ENCODE measurements at regions not wholly inside any gene's neighbourhood (a gene's known extent, or its start where the extent isn't known, plus 50 kb on each side); places are given as distances from the start of the nearest gene placed in this dataset.
"Not testable (repeated sequence)": the region's sequence is repeated elsewhere in the genome, so short reads cannot be mapped to it uniquely, and the experiment has no call there.

- no peaks in the 10 kb centered on the region for H3K9me3 ChIP-seq
- no peak overlapping the region for H3K27ac ChIP-seq
- no peaks in the 10 kb centered on the region for H3K36me3 ChIP-seq
- TF ChIP-seq CTCF (IDR thresholded peaks at IDR 0.05) (no peak), POLR2A (IDR thresholded peaks at IDR 0.05) (no peak)
- no peaks in the 10 kb centered on the region for H3K27me3 ChIP-seq
- no peak overlapping the region for H3K4me3 ChIP-seq
- H3K4me1 ChIP-seq: no peaks in the 10 kb centered on the region
- DNase-seq: no peak
Observed at GRCh38 chrX:128961290-128961689, 562.0 kb downstream of the SMARCA1 start.

- H3K27ac ChIP-seq, H3K4me3 ChIP-seq, DNase-seq, H3K9me3 ChIP-seq, H3K27me3 ChIP-seq, H3K36me3 ChIP-seq, H3K4me1 ChIP-seq: not testable (repeated sequence)
Observed at GRCh38 chrX:128954697-128955096, 568.6 kb downstream of the SMARCA1 start.

- Histone ChIP-seq H3K36me3 (no peaks in the 10 kb centered on the region), H3K27ac (no peak overlapping the region), H3K9me3 (no peaks in the 10 kb centered on the region), H3K4me1 (no peaks in the 10 kb centered on the region), H3K4me3 (no peak overlapping the region), H3K27me3 (no peaks in the 10 kb centered on the region)
- no peak for TF ChIP-seq CTCF (IDR thresholded peaks at IDR 0.05)
- TF ChIP-seq POLR2A (IDR thresholded peaks at IDR 0.05): no peak
- DNase-seq: no peak
Observed at GRCh38 chrX:128931071-128931470, 592.2 kb downstream of the SMARCA1 start.

- DNase-seq: no peak
- Histone ChIP-seq H3K36me3 (no peaks in the 10 kb centered on the region), H3K9me3 (no peaks in the 10 kb centered on the region), H3K4me1 (no peaks in the 10 kb centered on the region), H3K27me3 (no peaks in the 10 kb centered on the region), H3K27ac (no peak overlapping the region), H3K4me3 (no peak overlapping the region)
- no peak for TF ChIP-seq POLR2A (IDR thresholded peaks at IDR 0.05)
- no peak for TF ChIP-seq CTCF (IDR thresholded peaks at IDR 0.05)
Observed at GRCh38 chrX:128929271-128930057, 593.8 kb downstream of the SMARCA1 start.

- H3K9me3 ChIP-seq: no peaks in the 10 kb centered on the region
- no peak for DNase-seq
- H3K27me3 ChIP-seq: no peaks in the 10 kb centered on the region
- H3K27ac ChIP-seq: no peak overlapping the region
- H3K36me3 ChIP-seq: no peaks in the 10 kb centered on the region
- H3K4me3 ChIP-seq: no peak overlapping the region
- TF ChIP-seq POLR2A (IDR thresholded peaks at IDR 0.05) (no peak), CTCF (IDR thresholded peaks at IDR 0.05) (no peak)
- H3K4me1 ChIP-seq: no peaks in the 10 kb centered on the region
Observed at GRCh38 chrX:128928636-128929035, 594.7 kb downstream of the SMARCA1 start.

- Histone ChIP-seq H3K4me1 (no peaks in the 10 kb centered on the region), H3K9me3 (no peaks in the 10 kb centered on the region), H3K4me3 (no peak overlapping the region), H3K27ac (no peak overlapping the region), H3K27me3 (no peaks in the 10 kb centered on the region), H3K36me3 (no peaks in the 10 kb centered on the region)
- DNase-seq: no peak
- TF ChIP-seq CTCF (IDR thresholded peaks at IDR 0.05): no peak
- no peak for TF ChIP-seq POLR2A (IDR thresholded peaks at IDR 0.05)
Observed at GRCh38 chrX:128927363-128927762, 595.9 kb downstream of the SMARCA1 start.

Data from Peyer's patch (tissue), 4 donors.